SK-N-MC (cell line): ENCODE measurements at regions not wholly inside any gene's neighbourhood (a gene's known extent, or its start where the extent isn't known, plus 50 kb on each side); places are given as distances from the start of the nearest gene placed in this dataset.

ENCODE experiments used
- EZH2 ChIP-seq: fragments of 200-600 bp; sonication (generic); IDR thresholded peaks from one replicate; pipeline ENCODE4 v1.6.1; 2017; ENCODE audit warnings: antibody characterized with exemption
- FOXP2 ChIP-seq: optimal IDR thresholded peaks from 2 replicates; pipeline ENCODE3; 2011; ENCODE audit warnings: mild to moderate bottlenecking, moderate library complexity; ENCODE audit not compliant: insufficient read depth; ENCODE audit errors: extremely low read length, control extremely low read depth
- POLR2AphosphoS5 ChIP-seq: IDR thresholded peaks from 2 replicates; pipeline ENCODE4 v1.6.1; 2012; ENCODE audit warnings: mild to moderate bottlenecking, low read depth, low read length, borderline replicate concordance

GRCh38 chr11:112884012-112884767 lies 77.0 kb upstream of the NCAM1 start:
- TF ChIP-seq EZH2 (no peak), POLR2AphosphoS5 (no peak), FOXP2 (no peak)
